ENCODE measurements at regions not wholly inside any gene's neighbourhood (a gene's known extent, or its start where the extent isn't known, plus 50 kb on each side); places are given as distances from the start of the nearest gene placed in this dataset.

GRCh38 chr14:101313268-101313667, 248.0 kb upstream of the DIO3 start:
- 0 out of 2 replicates have a peak, but pooled peaks cover 4% of the 10 kb centered on the region for H3K36me3 ChIP-seq (ENCODE audit: insufficient read depth, low read length)
- no peak overlapping the region for H3K27ac ChIP-seq (ENCODE audit: low read depth, low read length, poor library complexity, severe bottlenecking)
- no peak overlapping the region for H2AFZ ChIP-seq (ENCODE audit: low read length)
- no peaks in the 10 kb centered on the region for H4K20me1 ChIP-seq (ENCODE audit: insufficient read depth, low read length)
- no peaks in the 10 kb centered on the region for H3K9me2 ChIP-seq (ENCODE audit: insufficient read depth, low read length)
- no peaks in the 10 kb centered on the region for H3K79me2 ChIP-seq (ENCODE audit: insufficient read depth, low read depth, low read length)
- H3K4me2 ChIP-seq (ENCODE audit: low read length): no peak overlapping the region
- ChIA-PET CTCF (ENCODE audit: unreplicated experiment) (no interaction called here), POLR2A (no interaction called here)
- no TSS peak for BruUV-seq (replicated peaks)
- intact Hi-C loops (cut with micrococcal nuclease; ENCODE audit: unreplicated experiment): no loop called here
- peak; percentile 8 for DNase-seq (ENCODE audit: low spot score)
- H3K4me1 ChIP-seq (ENCODE audit: insufficient read depth, low read length, poor library complexity, severe bottlenecking): no peaks in the 10 kb centered on the region
- peaks cover 25% of the 10 kb centered on the region for H3K9me3 ChIP-seq (ENCODE audit: low read length)
- H3K4me3 ChIP-seq (ENCODE audit: low read depth, low read length, poor library complexity, severe bottlenecking): no peak overlapping the region
- TF ChIP-seq CTCF (conservative IDR thresholded peaks at IDR 0.05; ENCODE audit: low read length): peak; percentile 49
- TF ChIP-seq EZH2phosphoT487 (IDR thresholded peaks at IDR 0.05; ENCODE audit: borderline replicate concordance, low read depth, low read length): no peak

DNA sequence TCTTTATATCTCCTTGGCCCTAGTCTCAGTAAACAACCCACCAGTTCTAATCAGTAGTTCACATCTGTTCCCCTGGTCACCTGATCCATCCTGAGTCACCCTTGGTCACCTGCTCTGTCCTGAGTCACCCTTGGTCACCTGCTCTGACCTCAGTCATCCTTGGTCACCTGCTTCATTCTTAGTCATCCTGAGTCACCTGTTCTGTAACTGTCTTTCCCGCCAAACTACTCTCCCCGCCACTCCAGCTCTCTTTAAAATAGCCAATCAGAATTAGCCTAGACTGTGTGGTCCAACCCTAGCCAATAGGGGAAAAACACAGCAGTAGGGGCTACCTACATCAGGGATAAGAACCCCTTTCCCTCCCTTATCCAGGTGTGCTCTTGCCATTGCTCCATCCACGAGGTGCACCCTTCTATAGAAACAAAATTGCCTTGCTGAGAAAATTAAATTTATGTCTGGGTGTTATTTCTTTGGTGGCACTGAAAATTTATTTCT, 245.4 kb upstream of the DIO3 start:
- H3K79me2 ChIP-seq (ENCODE audit: insufficient read depth, low read depth, low read length): no peaks in the 10 kb centered on the region
- H4K20me1 ChIP-seq (ENCODE audit: insufficient read depth, low read length): no peaks in the 10 kb centered on the region
- no TSS peak for BruUV-seq (replicated peaks)
- POLR2A ChIA-PET: no interaction called here
- TF ChIP-seq EZH2phosphoT487 (IDR thresholded peaks at IDR 0.05; ENCODE audit: borderline replicate concordance, low read depth, low read length) (no peak), CTCF (conservative IDR thresholded peaks at IDR 0.05; ENCODE audit: low read length) (no peak)
- no peak for DNase-seq (ENCODE audit: low spot score)
- H3K4me1 ChIP-seq (ENCODE audit: insufficient read depth, low read length, poor library complexity, severe bottlenecking): no peaks in the 10 kb centered on the region
- H3K4me3 ChIP-seq (ENCODE audit: low read depth, low read length, poor library complexity, severe bottlenecking): no peak overlapping the region
- intact Hi-C loops (cut with micrococcal nuclease; ENCODE audit: unreplicated experiment): no loop called here
- no peak overlapping the region for H3K4me2 ChIP-seq (ENCODE audit: low read length)
- H3K36me3 ChIP-seq (ENCODE audit: insufficient read depth, low read length): 0 out of 2 replicates have a peak, but pooled peaks cover 4% of the 10 kb centered on the region
- H3K9me2 ChIP-seq (ENCODE audit: insufficient read depth, low read length): no peaks in the 10 kb centered on the region
- no peak overlapping the region for H2AFZ ChIP-seq (ENCODE audit: low read length)
- CTCF ChIA-PET (ENCODE audit: unreplicated experiment): no interaction called here
- no peak overlapping the region for H3K27ac ChIP-seq (ENCODE audit: low read depth, low read length, poor library complexity, severe bottlenecking)
- peaks cover 25% of the 10 kb centered on the region for H3K9me3 ChIP-seq (ENCODE audit: low read length)

- H3K4me2 ChIP-seq (ENCODE audit: low read length): no peak overlapping the region
- intact Hi-C loops (cut with micrococcal nuclease; ENCODE audit: unreplicated experiment): no loop called here
- no peaks in the 10 kb centered on the region for H3K4me1 ChIP-seq (ENCODE audit: insufficient read depth, low read length, poor library complexity, severe bottlenecking)
- ChIA-PET CTCF (ENCODE audit: unreplicated experiment) (no interaction called here), POLR2A (no interaction called here)
- no TSS peak for BruUV-seq (replicated peaks)
- peaks cover 25% of the 10 kb centered on the region for H3K9me3 ChIP-seq (ENCODE audit: low read length)
- 0 out of 2 replicates have a peak, but pooled peaks cover 4% of the 10 kb centered on the region for H3K36me3 ChIP-seq (ENCODE audit: insufficient read depth, low read length)
- H2AFZ ChIP-seq (ENCODE audit: low read length): no peak overlapping the region
- no peak for DNase-seq (ENCODE audit: low spot score)
- H3K27ac ChIP-seq (ENCODE audit: low read depth, low read length, poor library complexity, severe bottlenecking): no peak overlapping the region
- no peaks in the 10 kb centered on the region for H3K79me2 ChIP-seq (ENCODE audit: insufficient read depth, low read depth, low read length)
- no peaks in the 10 kb centered on the region for H4K20me1 ChIP-seq (ENCODE audit: insufficient read depth, low read length)
- TF ChIP-seq EZH2phosphoT487 (IDR thresholded peaks at IDR 0.05; ENCODE audit: borderline replicate concordance, low read depth, low read length) (no peak), CTCF (conservative IDR thresholded peaks at IDR 0.05; ENCODE audit: low read length) (no peak)
- H3K9me2 ChIP-seq (ENCODE audit: insufficient read depth, low read length): no peaks in the 10 kb centered on the region
- H3K4me3 ChIP-seq (ENCODE audit: low read depth, low read length, poor library complexity, severe bottlenecking): no peak overlapping the region
Observed at GRCh38 chr14:101318271-101318670, 243.0 kb upstream of the DIO3 start.

All from OCI-LY7 (cell line).